HG02885 (cell line): ENCODE measurements at regions not wholly inside any gene's neighbourhood (a gene's known extent, or its start where the extent isn't known, plus 50 kb on each side); places are given as distances from the start of the nearest gene placed in this dataset.

ENCODE experiments used
- ATAC-seq: cut with Tn5 transposase; IDR thresholded peaks from one replicate; pipeline ENCODE4 v1.9.1; 2021; ENCODE audit warnings: mild to moderate bottlenecking; ENCODE audit not compliant: unreplicated experiment, poor library complexity

- ATAC-seq: no peak
Measured at GRCh38 chr12:34391771-34392581, 369.7 kb downstream of the ALG10 start.

DNA sequence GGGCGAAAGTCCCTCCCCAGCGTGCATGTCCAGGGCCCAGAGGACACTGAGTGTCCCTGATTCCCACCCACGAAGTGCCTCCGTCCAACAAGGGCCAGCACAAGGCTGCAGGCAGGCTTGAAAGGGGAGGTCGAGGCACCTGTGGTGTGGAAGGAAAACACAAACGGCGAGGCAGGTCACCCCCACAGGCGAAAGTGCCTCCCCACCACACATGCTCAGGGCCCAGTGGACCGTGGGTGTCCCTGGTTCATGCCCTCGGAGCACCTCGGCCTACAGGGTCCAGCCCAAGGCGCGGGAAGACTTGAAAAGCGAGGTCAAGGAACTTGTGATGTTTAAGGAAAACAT is 370.4 kb downstream of the ALG10 start:
- ATAC-seq: no peak

GRCh38 chr12:34393086-34393820 is 371.0 kb downstream of the ALG10 start:
- no peak for ATAC-seq

- ATAC-seq: no peak
Measured at GRCh38 chr12:34393821-34394150, 371.5 kb downstream of the ALG10 start.

DNA sequence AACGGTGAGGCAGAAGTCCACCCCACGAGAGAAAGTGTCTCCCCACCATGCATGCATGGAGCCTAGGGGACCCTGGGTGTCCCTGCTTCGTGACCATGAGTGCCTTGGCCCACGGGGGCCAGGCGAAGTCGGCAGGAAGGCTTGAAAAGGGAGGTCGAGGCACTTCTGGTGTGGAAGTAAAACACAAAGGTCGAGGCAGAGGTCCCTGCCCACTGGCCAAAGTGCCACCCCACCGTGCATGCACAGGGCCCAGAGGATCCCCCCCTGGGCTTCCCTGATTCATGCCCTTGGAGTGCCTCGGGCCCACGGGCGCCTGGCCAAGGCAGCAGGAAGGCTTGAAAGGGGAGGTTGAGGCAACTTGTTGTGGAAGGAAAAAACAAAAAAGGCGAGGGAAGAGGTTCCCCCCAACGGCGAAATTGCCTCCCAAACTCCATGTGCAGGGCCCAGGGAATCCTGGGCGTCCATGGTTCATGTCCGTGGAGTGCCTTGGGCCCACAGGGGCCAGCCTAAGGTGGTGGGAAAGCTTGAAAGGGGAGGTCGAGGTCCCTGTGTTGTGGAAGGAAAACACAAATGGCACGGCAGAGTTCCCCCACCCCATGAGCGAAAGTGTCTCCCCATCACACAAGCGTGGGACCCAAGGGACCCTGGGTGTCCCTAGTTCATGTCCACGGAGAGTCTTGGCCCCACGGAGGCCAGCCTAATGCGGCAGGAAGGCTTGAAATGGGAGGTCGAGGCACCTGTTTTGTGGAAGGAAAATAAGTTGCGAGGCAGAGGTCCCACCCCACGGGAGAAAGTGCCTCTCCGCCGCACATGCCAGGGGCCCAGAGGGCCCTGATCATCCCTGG is 372.1 kb downstream of the ALG10 start:
- ATAC-seq: no peak

GRCh38 chr12:34395056-34396005 is 373.0 kb downstream of the ALG10 start:
- ATAC-seq: no peak

GRCh38 chr12:34396006-34396860 is 373.9 kb downstream of the ALG10 start:
- ATAC-seq: no peak

GRCh38 chr12:34396861-34397590 is 374.7 kb downstream of the ALG10 start:
- no peak for ATAC-seq

DNA sequence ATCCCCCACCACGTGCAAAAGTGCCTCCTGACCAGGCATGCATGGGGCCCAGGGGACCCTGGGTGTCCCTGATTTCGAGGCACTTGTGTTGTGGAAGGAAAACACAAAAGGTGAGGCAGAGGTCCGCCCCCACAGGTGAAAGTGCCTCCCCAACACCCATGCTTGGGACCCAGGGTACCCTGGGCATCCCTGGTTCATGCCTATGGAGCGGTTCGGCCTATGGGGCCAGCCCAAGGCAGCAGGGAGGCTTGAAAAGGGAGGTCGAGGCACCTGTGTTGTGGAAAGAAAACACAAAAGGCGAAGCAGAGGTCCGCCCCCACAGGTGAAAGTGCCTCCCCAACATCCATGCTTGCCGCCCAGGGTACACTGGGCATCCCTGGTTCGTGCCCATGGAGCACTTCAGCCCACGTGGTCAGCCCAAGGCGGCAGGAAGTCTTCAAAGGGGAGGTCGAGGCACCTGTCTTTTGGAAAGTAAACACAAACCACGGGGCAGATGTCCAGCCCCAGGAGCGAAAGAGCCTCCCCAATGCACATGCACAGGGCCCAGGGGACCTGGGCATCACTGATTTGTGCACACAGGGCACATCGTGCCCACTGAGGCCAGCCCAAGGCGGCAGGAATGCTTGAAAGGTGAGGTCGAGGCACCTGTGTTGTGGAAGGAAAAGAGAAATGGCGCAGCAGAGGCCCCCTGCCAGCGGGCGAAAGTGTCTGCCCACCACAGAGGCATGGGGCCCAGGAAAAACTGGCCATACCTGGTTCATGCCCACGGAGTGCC is 375.5 kb downstream of the ALG10 start:
- ATAC-seq: no peak

DNA sequence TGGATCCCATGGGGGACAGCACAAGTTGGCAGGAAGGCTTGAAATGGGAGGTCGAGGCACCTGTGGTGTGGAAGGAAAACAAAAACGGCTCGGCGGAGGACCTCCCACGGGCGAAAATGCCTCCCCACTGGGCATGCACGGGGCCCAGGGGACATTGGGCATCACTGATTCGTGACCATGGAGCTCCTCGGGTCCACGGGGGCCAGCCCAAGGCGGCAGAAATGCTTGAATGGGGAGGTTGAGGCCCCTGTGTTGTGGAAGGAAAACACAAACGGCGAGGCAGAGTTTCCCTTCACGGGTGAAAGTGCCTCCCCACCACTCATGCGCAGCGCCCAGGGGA is 376.0 kb downstream of the ALG10 start:
- no peak for ATAC-seq

GRCh38 chr12:34398706-34399630 is 376.7 kb downstream of the ALG10 start:
- no peak for ATAC-seq

DNA sequence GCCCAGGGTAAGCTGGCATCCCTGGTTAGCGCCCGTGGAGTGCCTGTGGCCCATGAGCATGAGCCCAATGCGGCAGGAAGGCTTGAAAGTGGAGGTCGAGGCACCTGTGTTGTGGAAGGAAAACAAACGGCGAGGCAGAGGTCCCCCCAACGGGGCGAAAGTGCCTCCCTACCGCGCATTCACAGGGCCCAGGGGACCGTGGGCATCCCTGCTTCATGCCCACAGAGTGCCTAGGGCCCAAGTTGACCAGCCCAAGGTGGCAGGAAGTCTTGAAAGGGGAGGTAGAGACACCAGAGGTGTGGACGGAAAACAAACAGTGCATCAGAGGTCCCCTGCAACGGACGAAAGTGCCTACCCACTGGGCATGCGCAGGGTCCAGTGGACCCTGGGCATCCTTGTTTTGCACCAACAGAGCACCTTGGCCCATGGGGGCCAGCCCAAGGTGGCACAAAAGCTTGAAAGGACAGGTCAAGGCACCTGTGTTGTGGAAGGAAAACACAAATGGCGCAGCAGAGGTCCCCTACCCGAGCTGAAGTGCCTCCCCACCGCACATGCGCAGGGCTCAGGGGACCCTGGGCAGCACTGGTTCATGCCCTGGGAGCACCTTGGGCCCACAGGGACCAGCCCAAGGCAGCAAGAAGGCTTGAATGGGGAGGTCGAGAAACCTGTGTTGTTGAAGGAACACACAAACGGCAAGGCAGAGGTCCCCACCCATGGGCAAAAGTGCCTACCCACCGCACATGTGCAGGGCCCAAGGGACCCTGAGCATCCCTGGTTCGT is 377.5 kb downstream of the ALG10 start:
- no peak for ATAC-seq

DNA sequence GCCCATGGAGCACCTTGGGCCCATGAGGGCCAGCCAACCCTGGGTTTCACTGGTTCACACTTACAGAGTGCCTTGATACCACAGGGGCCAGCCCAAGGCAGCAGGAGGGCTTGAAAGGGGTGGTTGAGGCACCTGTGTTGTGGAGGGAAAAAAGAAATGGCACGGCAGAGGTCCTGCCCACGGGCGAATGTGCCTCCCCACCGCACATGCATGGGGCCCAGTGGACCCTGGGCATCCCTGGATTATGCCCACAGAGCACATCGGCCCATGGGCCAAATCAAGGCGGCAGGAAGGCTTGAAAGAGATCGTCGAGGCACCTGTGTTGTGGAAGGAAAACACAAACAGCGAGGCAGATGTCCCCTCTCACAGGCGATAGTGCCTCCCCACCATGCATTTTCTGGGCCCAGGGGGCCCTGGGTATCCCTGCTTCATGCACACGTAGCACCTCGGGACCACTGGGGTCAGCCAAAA is 378.1 kb downstream of the ALG10 start:
- no peak for ATAC-seq

DNA sequence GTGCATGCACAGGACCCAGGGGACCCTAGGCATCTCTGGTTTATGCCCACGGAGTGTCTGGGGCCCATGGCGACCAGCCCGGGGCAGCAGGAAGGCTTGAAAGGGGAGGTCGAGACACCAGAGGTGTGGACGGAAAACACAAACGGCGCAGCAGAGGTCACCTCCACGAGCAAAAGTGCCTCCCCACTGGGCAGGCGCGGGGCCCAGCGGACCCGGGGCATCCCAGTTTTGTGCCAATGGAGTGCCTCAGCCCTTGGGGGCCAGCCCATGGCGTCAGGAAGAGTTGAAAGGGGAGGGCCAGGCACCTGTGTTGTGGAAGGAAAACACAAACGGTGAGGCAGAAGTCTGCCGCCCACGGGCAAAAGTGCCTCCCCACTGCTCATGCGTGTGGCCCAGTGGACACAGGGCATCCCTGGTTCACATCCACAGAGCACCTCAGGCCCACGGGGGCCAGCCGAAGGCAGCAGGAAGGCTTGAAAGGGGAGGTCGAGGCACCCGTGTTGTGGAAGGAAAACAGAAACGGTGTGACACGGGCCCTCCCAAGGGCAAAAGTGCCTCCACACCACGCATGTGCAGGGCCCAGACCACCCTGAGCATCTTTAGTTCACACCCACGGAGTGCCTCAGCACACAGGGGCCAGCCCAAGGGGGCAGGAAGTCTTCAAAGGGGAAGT is 378.8 kb downstream of the ALG10 start:
- no peak for ATAC-seq

GRCh38 chr12:34401659-34402227 is 379.4 kb downstream of the ALG10 start:
- ATAC-seq: no peak
